Trophoblast cell (in vitro differentiated cells and primary cell): ENCODE measurements at regions not wholly inside any gene's neighbourhood (a gene's known extent, or its start where the extent isn't known, plus 50 kb on each side); places are given as distances from the start of the nearest gene placed in this dataset.
"Not testable (repeated sequence)": the region's sequence is repeated elsewhere in the genome, so short reads cannot be mapped to it uniquely, and the experiment has no call there.

Experiments used
- DNase-seq, 2 donors: peaks; one replicate each; pipeline ENCODE4 v3.0.0-alpha.2; 2016
- H2AFZ ChIP-seq: 2 replicates; pipeline ENCODE4 v1.6.1; 2013; ENCODE audit warnings: low read length, moderate library complexity, mild to moderate bottlenecking; ENCODE audit not compliant: insufficient read depth, poor library complexity
- H2AK5ac ChIP-seq: 2 replicates; pipeline ENCODE4 v1.6.1; 2013; ENCODE audit warnings: mild to moderate bottlenecking, low read length
- H2BK120ac ChIP-seq: 2 replicates; pipeline ENCODE4 v1.6.1; 2013; ENCODE audit warnings: low read length, mild to moderate bottlenecking, moderate library complexity; ENCODE audit not compliant: insufficient read depth, poor library complexity
- H2BK12ac ChIP-seq: 2 replicates; pipeline ENCODE4 v1.6.1; 2013; ENCODE audit warnings: mild to moderate bottlenecking, low read length, moderate library complexity
- H2BK5ac ChIP-seq: 2 replicates; pipeline ENCODE4 v1.6.1; 2013; ENCODE audit warnings: low read length, low read depth, moderate library complexity, mild to moderate bottlenecking; ENCODE audit not compliant: poor library complexity
- H3K14ac ChIP-seq: 2 replicates; pipeline ENCODE4 v1.6.1; 2013; ENCODE audit warnings: mild to moderate bottlenecking, low read length
- H3K18ac ChIP-seq: 2 replicates; pipeline ENCODE4 v1.6.1; 2013; ENCODE audit warnings: mild to moderate bottlenecking, low read length
- H3K23ac ChIP-seq: 2 replicates; pipeline ENCODE4 v1.6.1; 2013; ENCODE audit warnings: low read length
- H3K27ac ChIP-seq: 2 replicates; pipeline ENCODE4 v1.5.1; 2013; ENCODE audit warnings: low read depth, mild to moderate bottlenecking, inconsistent platforms, low read length, moderate library complexity
- H3K27me3 ChIP-seq: 2 replicates; pipeline ENCODE4 v1.6.1; 2013; ENCODE audit warnings: inconsistent platforms, mild to moderate bottlenecking, low read length, moderate library complexity; ENCODE audit not compliant: insufficient read depth
- H3K36me3 ChIP-seq, 2 experiments: 1 replicate in 1 of 2; 2 replicates in 1 of 2; pipeline ENCODE4 v1.6.1; 2013; ENCODE audit warnings: low read length in 2 of 2, mild to moderate bottlenecking in 2 of 2, moderate library complexity in 1 of 2; ENCODE audit not compliant: insufficient read depth in 2 of 2, control insufficient read depth in 1 of 2
- H3K4ac ChIP-seq: 2 replicates; pipeline ENCODE4 v1.6.1; 2013; ENCODE audit warnings: low read depth, mild to moderate bottlenecking, low read length, moderate library complexity
- H3K4me1 ChIP-seq, 2 experiments: 1 replicate in 1 of 2; 2 replicates in 1 of 2; pipeline ENCODE4 v1.6.1; 2013; ENCODE audit warnings: low read length in 2 of 2, mild to moderate bottlenecking in 2 of 2, moderate library complexity in 1 of 2; ENCODE audit not compliant: insufficient read depth in 2 of 2, control insufficient read depth in 1 of 2
- H3K4me2 ChIP-seq: 2 replicates; pipeline ENCODE4 v1.6.1; 2013; ENCODE audit warnings: inconsistent platforms, mild to moderate bottlenecking, low read length, moderate library complexity
- H3K4me3 ChIP-seq: 2 replicates; pipeline ENCODE4 v1.5.1; 2013; ENCODE audit warnings: mild to moderate bottlenecking, low read depth, low read length, inconsistent platforms
- H3K79me1 ChIP-seq: one replicate; pipeline ENCODE4 v1.6.1; 2013; ENCODE audit warnings: low read length
- H3K79me2 ChIP-seq: 2 replicates; pipeline ENCODE4 v1.6.1; 2013; ENCODE audit warnings: low read length, mild to moderate bottlenecking; ENCODE audit not compliant: control insufficient read depth, insufficient read depth, poor library complexity
- H3K9ac ChIP-seq: 2 replicates; pipeline ENCODE4 v1.6.1; 2013; ENCODE audit warnings: mild to moderate bottlenecking, low read length
- H3K9me3 ChIP-seq: 2 replicates; pipeline ENCODE4 v1.6.1; 2013; ENCODE audit warnings: low read depth, mild to moderate bottlenecking, control low read depth, inconsistent platforms, low read length; ENCODE audit not compliant: insufficient read depth
- H4K12ac ChIP-seq: 2 replicates; pipeline ENCODE4 v1.6.1; 2013; ENCODE audit warnings: low read depth, mild to moderate bottlenecking, low read length, moderate library complexity
- H4K8ac ChIP-seq: 2 replicates; pipeline ENCODE4 v1.6.1; 2013; ENCODE audit warnings: low read depth, mild to moderate bottlenecking, low read length, moderate library complexity
- H4K91ac ChIP-seq: one replicate; pipeline ENCODE4 v1.6.1; 2013; ENCODE audit warnings: low read depth, mild to moderate bottlenecking, low read length, moderate library complexity
- WGBS: extraction: QIAGEN DNeasy Blood & Tissue Kit; methylation state at CpG from one replicate; pipeline ENCODE4 v1.1.7; 2013; ENCODE audit warnings: missing lambda C conversion rate; ENCODE audit not compliant: insufficient read length, insufficient coverage; ENCODE audit errors: extremely low coverage; 5-methylcytosine and 5-hydroxymethylcytosine counted together

- peak in 1 of 2 donors; percentile 51 for DNase-seq
- no peak overlapping the region for H3K18ac ChIP-seq
- no peaks in the 10 kb centered on the region for H3K79me1 ChIP-seq
- no peak overlapping the region for H3K4me3 ChIP-seq
- WGBS, result no CpG with 5 or more reads among the region's 2 CpGs
- no peak overlapping the region for H2AK5ac ChIP-seq
- H3K9me3 ChIP-seq, result no peaks in the 10 kb centered on the region
- no peak overlapping the region for H3K9ac ChIP-seq
- H2AFZ ChIP-seq, result no peak overlapping the region
- no peak overlapping the region for H2BK12ac ChIP-seq
- H3K79me2 ChIP-seq, result no peaks in the 10 kb centered on the region
- no peak overlapping the region for H3K14ac ChIP-seq
- no peak overlapping the region for H3K4ac ChIP-seq
- H2BK120ac ChIP-seq, result no peak overlapping the region
- H4K12ac ChIP-seq, result no peak overlapping the region
- H3K27ac ChIP-seq, result no peak overlapping the region
- no peaks in the 10 kb centered on the region for H3K4me1 ChIP-seq
- no peak overlapping the region for H4K8ac ChIP-seq
- no peaks in the 10 kb centered on the region for H3K36me3 ChIP-seq
- H4K91ac ChIP-seq, result no peak overlapping the region
- H3K4me2 ChIP-seq, result peak overlapping the region; percentile 35
- no peaks in the 10 kb centered on the region for H3K27me3 ChIP-seq
- H3K23ac ChIP-seq, result no peak overlapping the region
- no peak overlapping the region for H2BK5ac ChIP-seq
Observed at GRCh38 chr2:220374282-220374681, 746.9 kb downstream of the SLC4A3 start.

- no CpG with 5 or more reads among the region's 2 CpGs for WGBS
Observed at GRCh38 chr2:220377482-220378155, 750.2 kb downstream of the SLC4A3 start.

GRCh38 chr2:220387758-220388157, 760.3 kb downstream of the SLC4A3 start:
- not testable (repeated sequence) for H2BK120ac ChIP-seq, H2AFZ ChIP-seq, H3K4ac ChIP-seq

More at GRCh38 chr2:220377482-220378155, 750.2 kb downstream of the SLC4A3 start:
- Histone ChIP-seq H3K9me3 (no peaks in the 10 kb centered on the region), H2AFZ (no peak overlapping the region), H3K36me3 (no peaks in the 10 kb centered on the region), H2BK120ac (no peak overlapping the region), H3K79me1 (no peaks in the 10 kb centered on the region), H3K27ac (no peak overlapping the region), H3K4me1 (no peaks in the 10 kb centered on the region), H3K4me2 (no peak overlapping the region), H4K91ac (no peak overlapping the region), H3K23ac (no peak overlapping the region), H4K8ac (no peak overlapping the region), H3K14ac (no peak overlapping the region), H3K9ac (no peak overlapping the region), H2AK5ac (no peak overlapping the region), H3K18ac (no peak overlapping the region), H3K79me2 (no peaks in the 10 kb centered on the region), H2BK5ac (no peak overlapping the region), H3K27me3 (no peaks in the 10 kb centered on the region), H3K4me3 (no peak overlapping the region), H3K4ac (no peak overlapping the region), H2BK12ac (no peak overlapping the region), H4K12ac (no peak overlapping the region)
- no peak for DNase-seq

GRCh38 chr2:220393711-220394110, 766.3 kb downstream of the SLC4A3 start:
- H4K91ac ChIP-seq, result no peak overlapping the region
- no peak overlapping the region for H2BK120ac ChIP-seq
- no peaks in the 10 kb centered on the region for H3K79me2 ChIP-seq
- no peak overlapping the region for H4K8ac ChIP-seq
- no peaks in the 10 kb centered on the region for H3K36me3 ChIP-seq
- no peak overlapping the region for H3K4ac ChIP-seq
- no peak for DNase-seq
- WGBS, result no CpG with 5 or more reads among the region's 2 CpGs
- H3K9ac ChIP-seq, result no peak overlapping the region
- no peaks in the 10 kb centered on the region for H3K9me3 ChIP-seq
- H4K12ac ChIP-seq, result no peak overlapping the region
- H3K18ac ChIP-seq, result no peak overlapping the region
- no peaks in the 10 kb centered on the region for H3K79me1 ChIP-seq
- H3K23ac ChIP-seq, result no peak overlapping the region
- no peak overlapping the region for H3K27ac ChIP-seq
- no peak overlapping the region for H2AK5ac ChIP-seq
- no peaks in the 10 kb centered on the region for H3K27me3 ChIP-seq
- no peaks in the 10 kb centered on the region for H3K4me1 ChIP-seq
- no peak overlapping the region for H2AFZ ChIP-seq
- no peak overlapping the region for H3K4me3 ChIP-seq
- H2BK12ac ChIP-seq, result no peak overlapping the region
- H3K14ac ChIP-seq, result no peak overlapping the region
- no peak overlapping the region for H2BK5ac ChIP-seq
- H3K4me2 ChIP-seq, result no peak overlapping the region

More at GRCh38 chr2:220387758-220388157, 760.3 kb downstream of the SLC4A3 start:
- not testable (repeated sequence) for H3K27me3 ChIP-seq, H2BK12ac ChIP-seq, H4K8ac ChIP-seq, DNase-seq, H2BK5ac ChIP-seq, H3K9ac ChIP-seq, H4K12ac ChIP-seq, H4K91ac ChIP-seq, H3K79me2 ChIP-seq, H3K4me2 ChIP-seq, H3K4me3 ChIP-seq, H3K79me1 ChIP-seq, H2AK5ac ChIP-seq, H3K23ac ChIP-seq, H3K27ac ChIP-seq, H3K4me1 ChIP-seq, H3K9me3 ChIP-seq, H3K18ac ChIP-seq, H3K36me3 ChIP-seq, H3K14ac ChIP-seq
- WGBS, result no CpG with 5 or more reads among the region's 8 CpGs
